GM21528 (cell line): ENCODE measurements at regions not wholly inside any gene's neighbourhood (a gene's known extent, or its start where the extent isn't known, plus 50 kb on each side); places are given as distances from the start of the nearest gene placed in this dataset.

Experiments used
- ATAC-seq: cut with Tn5 transposase; IDR thresholded peaks from one replicate; pipeline ENCODE4 v1.9.1; 2021; ENCODE audit warnings: mild to moderate bottlenecking, moderate library complexity; ENCODE audit not compliant: unreplicated experiment, low FRiP score

DNA sequence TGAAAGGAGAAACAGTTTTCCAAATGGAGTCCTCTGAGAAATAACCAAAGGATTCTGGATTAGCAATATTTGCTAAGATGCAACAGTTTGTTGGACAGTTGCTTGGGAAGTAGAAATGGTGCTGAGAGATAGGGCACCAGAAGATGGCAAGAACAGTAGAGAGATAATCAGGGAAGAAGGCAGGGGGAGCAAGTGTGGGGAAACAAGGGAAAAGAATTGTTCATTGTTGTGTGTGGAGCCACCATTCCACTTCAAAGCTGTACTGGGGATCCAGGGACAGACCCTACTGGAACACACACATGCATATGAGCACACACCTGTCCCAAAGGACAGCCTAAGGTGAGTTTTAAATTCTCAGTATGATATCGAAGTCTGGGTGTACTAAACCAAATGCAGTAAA is 152.5 kb downstream of the ZNF608 start:
- no peak for ATAC-seq

DNA sequence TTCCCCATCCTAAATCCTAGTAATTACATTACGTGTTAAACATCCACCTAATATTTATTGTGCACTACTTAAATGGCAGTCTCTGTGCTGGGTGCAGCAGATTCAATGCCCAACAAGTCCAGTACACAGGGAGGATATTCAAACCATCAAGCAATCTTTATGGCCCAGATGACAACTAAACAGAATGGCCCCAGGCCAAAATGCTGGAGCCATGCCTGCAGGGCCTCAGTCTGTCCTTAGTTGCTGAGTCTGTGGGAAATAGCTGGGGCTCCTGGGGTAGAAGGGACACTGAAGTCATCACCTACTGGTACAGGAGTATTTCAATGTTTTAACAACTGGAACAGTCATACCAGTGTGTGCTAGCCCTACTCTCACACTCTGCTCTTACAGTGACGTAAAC is 153.5 kb downstream of the ZNF608 start:
- ATAC-seq, result no peak

DNA sequence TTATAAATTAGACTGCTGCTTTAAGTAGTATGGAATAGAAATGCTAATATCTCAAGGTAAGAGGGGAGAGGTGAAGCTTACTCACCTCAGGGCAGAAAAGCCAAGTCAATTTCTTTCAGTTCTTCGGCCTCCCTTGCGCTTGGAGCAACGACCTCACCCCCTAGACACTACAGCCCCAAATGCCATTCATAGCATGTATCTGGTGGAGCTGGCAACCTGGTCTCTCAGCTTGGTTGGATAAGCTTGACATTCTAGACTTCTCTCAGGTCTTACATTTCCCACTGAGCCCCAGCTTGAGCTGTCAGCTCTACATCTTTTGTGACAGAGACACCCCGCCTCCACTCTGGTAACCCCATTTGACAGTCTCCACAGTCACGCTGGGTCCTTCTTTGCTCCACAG is 154.9 kb downstream of the ZNF608 start:
- no peak for ATAC-seq

DNA sequence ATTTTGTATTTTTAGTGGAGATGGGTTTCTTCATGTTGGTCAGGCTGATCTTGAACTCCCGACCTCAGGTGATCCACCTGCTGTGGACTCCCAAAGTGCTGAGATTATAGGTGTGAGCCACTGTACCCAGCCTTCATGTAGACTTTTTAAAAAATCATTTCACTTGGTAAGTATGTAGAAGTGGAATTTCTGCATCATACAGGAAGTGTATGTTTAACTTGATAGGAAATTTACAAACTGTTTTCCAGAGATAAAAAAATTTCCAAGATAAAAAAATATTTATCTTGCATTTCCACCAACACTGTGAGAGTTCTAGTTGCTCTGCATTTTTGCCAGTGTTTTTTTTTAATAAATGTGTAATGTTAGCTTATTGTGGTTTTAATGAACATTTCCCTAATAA is 155.8 kb downstream of the ZNF608 start:
- no peak for ATAC-seq

DNA sequence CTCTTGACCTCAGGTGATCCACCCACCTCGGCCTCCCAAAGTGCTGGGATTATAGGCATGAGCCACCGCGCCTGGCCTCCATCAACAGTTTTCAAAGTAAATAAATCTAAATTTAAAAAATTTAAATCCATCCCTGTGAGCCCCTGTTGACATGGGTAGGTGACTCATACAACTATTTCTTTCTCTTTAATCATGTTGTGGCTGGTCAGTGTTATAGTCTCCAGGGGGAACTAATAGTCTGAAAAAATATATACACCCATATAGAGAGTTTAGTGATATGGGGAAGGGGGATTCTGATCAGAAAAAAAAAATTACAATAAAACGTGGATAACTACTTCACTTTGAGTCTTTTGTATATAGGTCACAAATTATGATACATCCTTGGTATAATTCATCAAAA is 159.2 kb downstream of the ZNF608 start:
- ATAC-seq, result no peak

DNA sequence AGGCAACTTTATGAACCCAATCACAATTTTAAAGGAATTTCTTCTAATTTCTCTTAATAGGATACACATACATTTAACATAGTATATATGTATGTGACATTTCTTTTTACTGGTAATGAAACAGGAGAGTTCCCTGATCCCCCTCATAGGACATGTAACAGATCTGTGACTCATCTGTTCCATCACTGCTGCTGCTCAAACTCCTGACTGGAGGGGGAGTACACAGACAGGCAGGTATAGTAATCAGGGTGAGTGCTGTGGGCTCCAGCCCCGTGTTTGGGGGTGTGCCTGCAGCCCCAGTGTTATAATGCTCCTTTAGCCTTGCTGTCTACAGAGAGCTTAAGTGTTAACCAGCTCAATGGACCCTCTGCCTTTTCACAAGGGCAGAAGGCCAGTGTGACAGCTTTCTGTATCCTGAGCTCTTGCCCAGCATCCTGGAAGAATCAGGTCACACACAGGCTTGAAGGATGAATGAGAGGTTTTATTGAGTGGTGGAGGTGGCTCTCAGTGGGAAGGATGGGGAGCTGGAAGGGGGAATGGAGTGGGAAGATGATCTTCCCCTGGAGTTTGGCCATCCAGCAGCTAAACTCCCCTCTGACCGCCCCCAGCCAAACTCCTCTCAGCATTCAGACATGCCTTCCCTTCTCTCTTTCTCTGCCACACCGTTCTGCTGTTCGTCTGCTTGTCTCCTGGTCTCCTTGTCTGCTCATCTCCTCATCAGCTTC is 161.3 kb downstream of the ZNF608 start:
- no peak for ATAC-seq

DNA sequence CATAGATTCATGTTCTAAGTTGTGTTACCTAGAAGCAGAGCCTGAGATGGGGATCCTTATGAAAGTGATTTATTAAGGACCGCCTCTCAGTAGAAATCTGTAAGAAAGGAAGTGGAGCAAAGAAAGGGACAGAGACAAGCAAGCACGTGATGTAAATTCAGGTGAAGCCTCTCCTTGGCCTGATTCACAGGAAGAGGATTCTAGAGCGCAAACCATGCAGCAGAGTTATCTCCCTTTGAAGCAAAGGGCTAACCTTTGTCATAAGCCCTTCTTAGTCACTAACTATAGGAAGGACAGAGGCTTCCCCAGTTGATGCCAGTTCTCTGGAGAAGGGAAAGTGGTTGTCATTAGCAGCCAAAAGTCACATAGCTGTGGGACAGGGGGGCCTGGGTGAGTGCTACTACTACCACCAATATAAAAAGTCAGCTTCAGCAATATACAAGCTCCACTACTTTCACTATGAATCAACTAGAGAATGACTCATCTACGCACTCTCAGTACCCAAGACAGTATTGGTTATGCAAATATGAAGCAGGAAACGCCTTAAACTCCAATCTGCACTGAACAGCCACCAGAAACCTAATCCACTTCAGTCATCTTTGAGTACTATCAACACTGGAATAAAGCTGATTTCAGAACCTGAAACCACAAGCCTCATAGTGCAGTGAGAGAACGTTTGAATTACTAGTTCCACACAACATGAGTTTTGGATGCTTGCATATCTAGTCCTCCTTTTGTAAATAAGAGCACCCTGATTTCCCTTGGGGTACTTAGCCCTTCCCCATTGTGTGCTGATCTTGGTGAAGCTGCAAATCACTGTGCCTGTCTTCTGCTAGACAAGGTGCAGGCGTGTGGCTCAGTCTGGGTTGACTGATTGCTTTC is 162.7 kb downstream of the ZNF608 start:
- peak; percentile 99 for ATAC-seq

DNA sequence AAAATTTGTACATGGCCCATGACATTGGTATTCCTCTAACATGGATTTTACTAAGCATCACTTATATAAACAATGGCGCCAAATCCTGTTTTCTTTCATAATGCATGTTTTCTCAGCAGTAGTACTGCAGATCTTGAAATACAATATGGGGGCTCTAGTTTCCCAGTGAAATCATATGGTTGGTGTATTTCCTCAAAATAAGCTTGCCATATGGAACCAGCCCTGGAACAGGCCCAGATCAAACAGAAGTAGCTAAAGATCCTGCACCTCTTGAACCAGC is 163.9 kb downstream of the ZNF608 start:
- ATAC-seq, result no peak

DNA sequence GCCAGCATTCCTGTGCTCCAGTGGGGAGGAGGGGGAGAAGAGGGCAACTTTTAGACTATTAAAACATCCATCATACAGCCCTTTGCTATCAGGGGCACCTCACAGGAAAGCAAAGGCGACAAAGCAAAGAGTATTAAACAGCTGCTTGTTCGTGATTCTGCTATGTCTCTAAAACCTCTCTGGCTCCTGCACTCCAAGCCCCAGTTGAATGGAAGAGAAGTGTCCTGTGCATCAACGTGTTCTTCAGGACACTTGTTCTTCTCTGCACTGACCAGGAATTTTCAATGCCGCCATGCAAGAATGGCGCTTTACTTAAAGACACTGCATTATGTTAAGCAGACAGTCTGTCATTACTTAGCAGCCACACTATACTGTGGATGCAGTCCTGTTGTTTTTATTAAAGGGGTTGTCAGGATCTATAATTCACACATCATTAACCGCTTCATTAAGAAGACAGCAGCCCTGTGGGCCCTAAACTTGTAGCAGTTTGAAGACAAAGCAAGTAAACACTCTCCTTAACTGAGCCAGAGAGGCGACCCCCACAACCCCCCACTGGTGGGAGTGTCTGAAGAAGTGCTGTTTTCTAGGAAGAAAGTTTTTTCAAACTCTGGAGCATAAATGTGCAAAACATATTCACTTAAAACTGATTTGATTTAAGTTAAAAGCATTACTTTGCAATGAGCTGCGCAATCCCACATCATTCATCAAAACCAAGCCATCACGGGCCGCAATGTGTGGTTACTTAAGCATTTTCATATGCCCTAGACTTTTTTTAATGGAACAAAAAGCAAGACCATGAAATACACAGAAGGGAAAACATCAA is 164.5 kb downstream of the ZNF608 start:
- ATAC-seq, result no peak

DNA sequence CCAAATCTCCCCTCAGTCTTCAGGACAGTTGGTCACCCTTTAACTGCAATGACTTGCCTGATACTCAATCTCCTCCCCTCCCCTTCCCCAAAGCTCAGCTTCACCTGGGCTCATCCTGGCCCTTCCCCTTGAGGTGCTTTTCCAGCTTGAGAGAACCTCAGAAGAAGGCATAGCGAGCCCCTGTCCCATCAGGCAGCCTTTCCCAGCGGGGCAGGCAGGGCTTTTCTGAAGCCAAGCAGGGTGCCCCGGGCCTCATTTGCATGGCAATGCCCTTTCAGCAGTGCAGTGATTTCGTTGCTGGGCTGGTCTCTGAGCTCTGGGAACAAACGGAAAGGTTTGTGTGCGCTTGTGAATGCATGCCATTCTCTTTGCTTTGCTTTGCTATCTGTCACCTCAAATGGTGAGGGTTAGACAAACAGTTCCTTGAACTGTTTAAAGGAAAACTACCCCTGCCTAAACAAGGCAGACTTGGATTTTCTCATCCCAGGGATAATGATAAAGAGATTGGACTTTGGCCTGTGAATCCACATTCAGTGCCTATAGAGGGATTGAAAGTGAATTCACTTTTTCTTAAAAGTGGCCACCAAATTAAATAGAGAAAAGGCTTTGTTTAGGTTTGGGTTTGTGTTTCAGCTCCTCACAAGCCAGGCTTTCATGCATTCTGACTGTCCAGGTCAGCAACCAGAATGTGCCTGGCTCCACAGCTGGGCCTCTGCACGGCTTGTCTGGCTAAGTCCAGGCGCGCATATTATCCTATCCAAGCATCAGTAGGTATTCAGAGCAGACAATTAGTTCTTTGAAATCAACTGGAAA is 165.3 kb downstream of the ZNF608 start:
- ATAC-seq, result no peak

DNA sequence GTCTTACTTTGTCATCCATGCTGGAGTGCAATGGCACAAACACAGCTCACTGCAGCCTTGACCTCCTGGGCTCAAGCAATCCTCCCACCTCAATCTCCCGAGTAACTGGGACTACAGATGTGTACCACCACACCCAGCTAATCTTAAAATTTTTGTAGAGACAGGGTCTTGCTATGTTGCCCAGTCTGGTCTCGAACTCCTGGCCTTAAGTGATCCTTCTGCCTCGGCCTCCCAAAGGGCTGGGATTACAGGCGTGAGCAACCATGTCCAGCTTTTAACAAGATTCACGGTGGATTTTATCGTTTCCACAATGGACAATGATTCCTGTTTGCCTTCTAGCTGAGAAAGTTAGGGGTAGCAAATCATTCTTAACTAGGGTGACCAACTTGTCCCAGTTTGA is 165.9 kb downstream of the ZNF608 start:
- ATAC-seq, result no peak

DNA sequence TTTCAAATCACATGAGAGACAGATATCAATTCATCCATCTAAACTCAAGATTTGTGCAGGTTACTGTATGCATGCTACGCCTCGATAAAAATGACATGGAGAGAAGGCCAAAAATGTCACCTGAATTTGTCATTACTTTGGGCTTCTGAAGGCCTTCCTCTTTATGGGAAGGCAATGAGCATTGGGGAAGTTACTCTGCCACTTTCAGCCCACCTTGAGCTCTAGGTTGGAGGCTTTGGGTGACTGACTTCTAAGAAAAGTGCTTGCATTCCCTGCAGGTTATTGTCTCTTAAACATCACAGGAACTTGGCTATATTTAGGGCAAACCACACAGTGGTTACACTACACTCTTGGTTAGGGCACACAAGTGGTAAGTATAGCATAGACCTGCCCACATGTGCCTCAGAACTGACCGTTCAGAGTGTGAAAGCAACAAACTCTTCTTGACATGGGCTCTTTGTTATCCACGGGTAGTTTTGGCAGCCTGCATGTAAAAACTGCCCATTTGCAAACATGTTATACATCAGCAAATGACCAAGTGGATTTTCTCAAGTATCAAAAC is 169.5 kb downstream of the ZNF608 start:
- peak; percentile 82 for ATAC-seq

DNA sequence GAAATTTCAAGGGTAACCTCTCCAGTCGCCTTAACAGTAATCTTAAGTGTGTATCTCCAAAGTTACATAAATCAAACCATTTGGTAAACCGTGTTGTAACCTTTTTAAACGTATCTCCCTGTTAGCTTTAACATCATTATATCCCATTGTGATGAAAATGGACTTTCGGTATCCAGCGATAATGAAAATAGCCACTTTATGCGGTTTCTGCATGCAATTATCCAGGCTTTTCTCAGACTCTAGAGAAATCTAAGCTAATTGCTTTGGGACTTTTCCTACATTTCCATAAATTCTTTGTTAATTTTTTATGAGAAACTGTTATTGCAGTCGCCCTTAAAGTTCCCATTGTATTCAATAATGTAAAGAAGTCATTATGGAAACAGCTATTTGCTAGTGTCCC is 170.7 kb downstream of the ZNF608 start:
- no peak for ATAC-seq

DNA sequence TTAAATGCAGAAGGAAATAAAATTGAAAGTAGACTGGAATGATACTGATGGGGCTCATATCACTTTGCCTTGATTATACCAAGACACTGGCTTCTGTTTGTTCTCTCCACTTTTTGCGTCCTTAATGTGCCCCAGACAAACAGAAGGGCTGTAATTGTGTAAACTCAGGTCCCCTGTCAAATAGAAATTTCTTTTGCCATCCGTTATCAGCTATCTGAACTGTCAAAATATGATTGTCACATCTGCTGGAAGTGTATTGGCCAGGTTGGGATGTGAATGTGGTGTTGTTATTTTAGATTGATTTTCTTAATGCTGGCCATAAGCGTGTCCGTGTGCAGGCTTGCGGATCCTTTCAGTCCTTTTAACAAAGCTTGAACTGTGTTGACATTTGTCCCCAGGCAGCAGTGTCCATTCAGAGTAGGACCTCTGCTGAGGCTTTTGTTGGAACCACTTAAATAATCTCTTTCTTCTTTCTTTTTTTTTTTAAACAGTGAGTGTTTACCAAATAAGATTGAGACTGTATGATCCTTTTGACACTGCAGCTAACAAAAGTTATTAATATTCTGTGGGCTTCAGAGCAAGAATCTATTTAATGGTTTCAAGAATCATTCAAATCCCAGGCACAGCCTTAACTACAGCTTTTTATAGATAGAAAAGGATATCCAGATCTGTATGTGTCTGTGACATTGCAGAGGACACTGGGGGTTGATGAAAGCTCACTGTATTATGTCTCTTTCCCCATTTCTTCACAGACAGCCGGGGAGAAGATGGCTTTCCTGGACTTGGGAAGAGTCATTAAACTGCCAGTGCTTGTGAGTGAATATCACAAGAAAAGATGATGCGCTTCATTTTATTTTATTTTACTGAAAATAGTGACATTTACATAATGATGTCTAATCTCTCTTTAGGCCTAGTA is 171.7 kb downstream of the ZNF608 start:
- ATAC-seq, result no peak

DNA sequence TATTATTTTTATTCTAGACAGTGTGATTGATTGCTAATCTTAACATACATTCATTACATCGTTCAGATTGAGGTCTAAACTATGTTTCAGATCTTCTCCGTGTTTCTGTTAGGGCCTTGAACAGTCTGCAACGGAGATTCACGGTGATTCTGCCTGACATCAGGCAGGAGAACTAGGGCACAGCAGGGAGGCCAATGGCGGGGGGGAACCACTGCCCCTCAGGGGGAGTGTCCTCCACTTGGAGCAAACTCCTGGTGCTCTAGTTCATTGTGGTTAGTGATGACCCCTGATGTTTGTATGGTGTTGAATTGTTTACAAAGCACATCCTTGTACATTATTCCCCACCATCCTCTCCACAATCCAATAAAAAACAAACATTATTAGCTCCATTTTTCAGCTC is 173.5 kb downstream of the ZNF608 start:
- ATAC-seq, result no peak

DNA sequence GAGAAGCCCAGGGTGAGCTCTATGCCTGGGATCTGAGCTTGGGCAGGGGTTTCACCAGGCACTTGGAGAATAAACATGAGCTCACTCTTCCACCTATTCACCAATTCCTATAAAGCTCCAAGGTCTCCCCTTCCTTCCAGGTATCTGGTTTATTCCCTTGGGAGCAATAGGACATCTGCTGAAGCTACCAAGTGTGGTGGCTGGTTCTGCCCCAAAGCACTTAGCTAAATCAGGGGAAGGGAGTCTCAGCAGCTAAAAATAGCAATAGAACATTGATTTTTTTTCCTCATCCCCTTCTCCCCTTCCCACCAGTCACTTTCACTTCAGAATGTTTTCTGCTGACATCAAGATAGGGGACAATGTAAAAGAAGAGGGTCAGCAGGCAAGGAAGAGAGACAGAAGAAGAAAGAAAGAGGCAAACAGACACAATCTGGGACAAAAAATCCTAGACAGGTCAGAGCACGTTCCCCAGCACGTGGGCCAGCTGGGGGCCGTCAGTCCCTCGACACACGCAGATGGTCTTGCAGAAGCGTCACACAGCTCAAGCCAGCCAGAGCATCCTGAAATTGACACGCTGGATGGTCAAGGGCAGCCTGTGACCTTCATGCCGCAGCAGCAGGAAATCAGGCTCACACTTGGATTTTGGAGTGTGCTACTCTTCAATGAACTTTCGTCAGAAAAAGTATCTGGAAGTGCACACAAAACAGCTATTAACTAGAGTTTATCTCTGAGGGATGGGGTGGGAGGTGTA is 176.0 kb downstream of the ZNF608 start:
- no peak for ATAC-seq

DNA sequence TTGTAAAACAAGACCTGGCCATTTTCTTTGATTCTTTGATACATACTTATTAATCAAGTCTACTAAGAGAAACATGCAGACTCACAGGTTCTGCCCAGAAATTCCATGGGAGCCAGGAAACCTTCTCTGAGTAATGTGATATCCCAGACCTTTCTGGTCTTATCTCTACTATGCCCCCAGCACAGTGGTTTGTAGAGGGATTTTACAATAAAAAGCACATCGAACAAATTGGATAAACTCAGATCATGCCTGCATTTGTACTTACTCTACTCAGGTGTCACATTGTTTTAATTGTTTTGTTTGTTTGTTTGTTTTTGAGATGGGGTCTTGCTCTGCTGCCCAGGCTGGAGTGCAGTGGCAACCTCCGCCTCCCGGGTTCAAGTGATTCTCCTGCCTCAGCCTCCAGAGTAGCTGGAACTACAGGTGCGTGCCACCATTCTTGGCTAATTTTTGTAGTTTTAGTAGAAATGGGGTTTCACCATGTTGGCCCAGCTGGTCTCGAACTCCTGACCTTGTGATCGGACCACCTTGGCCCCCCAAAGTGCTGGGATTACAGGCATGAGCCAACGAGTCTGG is 179.5 kb downstream of the ZNF608 start:
- no peak for ATAC-seq

DNA sequence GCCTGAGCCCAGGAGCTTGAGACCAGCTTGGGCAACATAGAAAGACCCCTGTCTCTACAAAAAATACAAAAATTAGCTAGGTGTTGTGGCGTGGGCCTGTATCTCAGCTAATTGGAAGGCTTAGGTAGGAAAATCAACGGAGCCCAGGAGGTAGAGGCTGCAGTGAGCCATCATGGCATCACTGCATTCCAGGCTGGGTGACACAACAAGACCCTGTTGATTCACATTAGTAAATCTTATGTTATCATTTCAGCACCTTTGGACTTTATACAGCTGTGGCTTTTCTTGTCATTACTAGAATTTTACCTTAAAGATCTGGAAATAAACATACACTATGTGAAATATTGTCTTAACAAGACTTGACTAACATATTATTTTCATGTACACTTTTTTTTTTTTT is 185.0 kb downstream of the ZNF608 start:
- no peak for ATAC-seq
